Stimulated activated CD4-positive, alpha-beta T cell treated with anti-CD3 and anti-CD28 coated beads, TNF-alpha, amount 100 ng/mL, for 4 hours (primary cell): ENCODE measurements at regions not wholly inside any gene's neighbourhood (a gene's known extent, or its start where the extent isn't known, plus 50 kb on each side); places are given as distances from the start of the nearest gene placed in this dataset.

Experiments
- DNase-seq, 3 experiments: peaks; one replicate each; pipeline ENCODE4 v3.0.0-alpha.2; 2020; ENCODE audit warnings: low read depth in 3 of 3

DNA sequence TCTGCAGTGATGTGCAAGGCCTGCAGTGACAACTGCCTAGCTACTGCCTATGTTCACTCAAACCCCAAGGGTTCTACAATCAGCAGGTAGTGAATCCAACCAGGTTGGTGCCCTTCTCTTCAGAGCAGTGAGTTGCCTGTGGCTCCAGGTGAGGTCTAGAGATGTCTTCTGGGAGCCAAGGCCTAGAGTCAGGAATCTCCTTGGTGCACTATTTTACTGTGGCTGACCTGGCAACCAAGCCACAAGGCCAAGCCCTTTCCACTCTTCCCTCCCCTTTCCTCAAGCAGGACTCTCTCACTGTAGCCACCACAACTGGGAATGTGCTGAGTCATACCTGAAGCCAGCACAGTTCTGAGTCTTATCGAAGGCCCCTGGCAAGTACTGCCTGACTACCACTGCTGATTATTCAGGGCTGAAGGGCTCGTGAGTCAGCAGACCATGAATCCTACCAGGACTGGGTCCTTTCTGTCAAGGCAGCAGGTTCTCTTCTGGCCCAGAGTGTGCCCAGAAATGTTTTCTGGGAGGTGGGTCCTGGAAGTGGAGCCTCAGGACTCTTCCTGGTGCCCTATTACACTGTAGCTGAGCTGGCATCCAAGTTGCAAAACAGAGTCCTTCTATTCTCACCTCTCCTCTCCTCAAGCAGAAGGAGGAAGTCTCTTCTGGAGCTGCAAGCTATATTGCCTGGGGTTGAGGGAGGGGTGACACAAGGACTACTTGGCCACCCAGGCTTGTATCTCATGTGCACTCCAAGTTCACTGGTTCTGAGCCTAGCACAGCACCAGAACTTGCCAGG lies 111.6 kb downstream of the BTC start:
- no peak for DNase-seq

DNA sequence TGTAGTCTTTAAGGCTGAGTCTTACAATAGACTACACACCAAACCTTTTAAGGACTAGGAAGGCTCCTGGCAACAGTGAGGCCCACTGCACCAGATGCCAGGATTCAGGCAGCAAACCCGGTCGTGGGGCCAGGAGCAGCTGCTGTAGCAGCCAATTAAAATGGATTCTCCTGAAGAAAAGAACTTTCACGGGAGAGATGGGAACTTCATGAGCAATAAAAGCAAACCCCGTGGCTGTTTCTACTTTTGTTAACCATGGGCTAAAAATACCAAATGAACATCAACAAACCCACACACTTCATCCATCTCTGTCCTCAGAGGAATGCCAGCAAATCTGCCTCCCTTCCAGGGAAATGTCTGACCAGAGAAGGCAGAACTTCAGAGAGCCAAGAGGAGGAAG lies 101.4 kb downstream of the BTC start:
- DNase-seq: no peak
